ENCODE measurements at regions not wholly inside any gene's neighbourhood (a gene's known extent, or its start where the extent isn't known, plus 50 kb on each side); places are given as distances from the start of the nearest gene placed in this dataset.

GRCh38 chr6:163996491-163996890 lies 582.0 kb downstream of the QKI start:
- Mint-ChIP-seq H3K27me3 (peaks cover 2% of the 10 kb centered on the region), H3K27ac (no peak overlapping the region), H3K4me1 (no peaks in the 10 kb centered on the region), H3K36me3 (no peaks in the 10 kb centered on the region), H3K4me3 (no peak overlapping the region), H3K9me3 (no peaks in the 10 kb centered on the region)

GRCh38 chr6:163994566-163994965 lies 580.0 kb downstream of the QKI start:
- H3K27me3 Mint-ChIP-seq: peaks cover 2% of the 10 kb centered on the region
- no peaks in the 10 kb centered on the region for H3K9me3 Mint-ChIP-seq
- H3K4me3 Mint-ChIP-seq: no peak overlapping the region
- no peaks in the 10 kb centered on the region for H3K4me1 Mint-ChIP-seq
- H3K36me3 Mint-ChIP-seq: no peaks in the 10 kb centered on the region
- no peak overlapping the region for H3K27ac Mint-ChIP-seq

- H3K4me1 Mint-ChIP-seq: no peaks in the 10 kb centered on the region
- H3K4me3 Mint-ChIP-seq: no peak overlapping the region
- H3K27ac Mint-ChIP-seq: no peak overlapping the region
- H3K9me3 Mint-ChIP-seq: no peaks in the 10 kb centered on the region
- H3K36me3 Mint-ChIP-seq: no peaks in the 10 kb centered on the region
- H3K27me3 Mint-ChIP-seq: peaks cover 7% of the 10 kb centered on the region
These were observed 578.2 kb downstream of the QKI start for GRCh38 chr6:163992701-163993100.

- no peak overlapping the region for H3K4me3 Mint-ChIP-seq
These were observed 577.5 kb downstream of the QKI start for GRCh38 chr6:163992056-163992455.

GRCh38 chr6:163991321-163991720 lies 576.8 kb downstream of the QKI start:
- Mint-ChIP-seq H3K4me1 (no peaks in the 10 kb centered on the region), H3K4me3 (no peak overlapping the region), H3K27me3 (peaks cover 4% of the 10 kb centered on the region), H3K36me3 (no peaks in the 10 kb centered on the region), H3K9me3 (no peaks in the 10 kb centered on the region), H3K27ac (no peak overlapping the region)

More at GRCh38 chr6:163992056-163992455, 577.5 kb downstream of the QKI start:
- H3K27ac Mint-ChIP-seq: no peak overlapping the region
- H3K9me3 Mint-ChIP-seq: no peaks in the 10 kb centered on the region
- peaks cover 4% of the 10 kb centered on the region for H3K27me3 Mint-ChIP-seq
- H3K4me1 Mint-ChIP-seq: no peaks in the 10 kb centered on the region
- H3K36me3 Mint-ChIP-seq: no peaks in the 10 kb centered on the region

- H3K36me3 Mint-ChIP-seq: no peaks in the 10 kb centered on the region
- peaks cover 7% of the 10 kb centered on the region for H3K27me3 Mint-ChIP-seq
- H3K9me3 Mint-ChIP-seq: no peaks in the 10 kb centered on the region
- no peak overlapping the region for H3K27ac Mint-ChIP-seq
- peaks cover 6% of the 10 kb centered on the region for H3K4me1 Mint-ChIP-seq
- H3K4me3 Mint-ChIP-seq: no peak overlapping the region
These were observed 571.8 kb downstream of the QKI start for GRCh38 chr6:163986313-163986712.

GRCh38 chr6:163985710-163986109 lies 571.2 kb downstream of the QKI start:
- no peak overlapping the region for H3K4me3 Mint-ChIP-seq
- H3K27me3 Mint-ChIP-seq: peaks cover 10% of the 10 kb centered on the region
- no peak overlapping the region for H3K27ac Mint-ChIP-seq
- H3K4me1 Mint-ChIP-seq: peaks cover 6% of the 10 kb centered on the region
- H3K36me3 Mint-ChIP-seq: no peaks in the 10 kb centered on the region
- no peaks in the 10 kb centered on the region for H3K9me3 Mint-ChIP-seq

- Mint-ChIP-seq H3K4me1 (peaks cover 6% of the 10 kb centered on the region), H3K4me3 (no peak overlapping the region), H3K27ac (no peak overlapping the region), H3K9me3 (no peaks in the 10 kb centered on the region), H3K36me3 (no peaks in the 10 kb centered on the region), H3K27me3 (peaks cover 14% of the 10 kb centered on the region)
These were observed 570.5 kb downstream of the QKI start for GRCh38 chr6:163985040-163985439.

- H3K36me3 Mint-ChIP-seq: no peaks in the 10 kb centered on the region
- H3K27me3 Mint-ChIP-seq: peaks cover 15% of the 10 kb centered on the region
- peaks cover 6% of the 10 kb centered on the region for H3K4me1 Mint-ChIP-seq
- no peaks in the 10 kb centered on the region for H3K9me3 Mint-ChIP-seq
- no peak overlapping the region for H3K4me3 Mint-ChIP-seq
- no peak overlapping the region for H3K27ac Mint-ChIP-seq
These were observed 569.8 kb downstream of the QKI start for GRCh38 chr6:163984124-163984936.

GRCh38 chr6:163983679-163984078 lies 569.2 kb downstream of the QKI start:
- H3K9me3 Mint-ChIP-seq: peaks cover 4% of the 10 kb centered on the region
- no peak overlapping the region for H3K4me3 Mint-ChIP-seq
- H3K4me1 Mint-ChIP-seq: peaks cover 6% of the 10 kb centered on the region
- peaks cover 12% of the 10 kb centered on the region for H3K27me3 Mint-ChIP-seq
- no peaks in the 10 kb centered on the region for H3K36me3 Mint-ChIP-seq
- no peak overlapping the region for H3K27ac Mint-ChIP-seq

GRCh38 chr6:163974322-163974721 lies 559.8 kb downstream of the QKI start:
- no peaks in the 10 kb centered on the region for H3K36me3 Mint-ChIP-seq
- no peak overlapping the region for H3K4me3 Mint-ChIP-seq
- no peaks in the 10 kb centered on the region for H3K4me1 Mint-ChIP-seq
- peaks cover 5% of the 10 kb centered on the region for H3K27me3 Mint-ChIP-seq
- H3K27ac Mint-ChIP-seq: no peak overlapping the region
- H3K9me3 Mint-ChIP-seq: peaks cover 5% of the 10 kb centered on the region

GRCh38 chr6:163971841-163972838 lies 557.6 kb downstream of the QKI start:
- no peaks in the 10 kb centered on the region for H3K36me3 Mint-ChIP-seq
- H3K27me3 Mint-ChIP-seq: peaks cover 4% of the 10 kb centered on the region
- H3K4me3 Mint-ChIP-seq: no peak overlapping the region
- H3K27ac Mint-ChIP-seq: no peak overlapping the region
- H3K4me1 Mint-ChIP-seq: no peaks in the 10 kb centered on the region
- H3K9me3 Mint-ChIP-seq: no peaks in the 10 kb centered on the region

GRCh38 chr6:163970846-163971564 lies 556.5 kb downstream of the QKI start:
- Mint-ChIP-seq H3K27me3 (peaks cover 4% of the 10 kb centered on the region), H3K4me3 (no peak overlapping the region), H3K4me1 (no peaks in the 10 kb centered on the region), H3K9me3 (no peaks in the 10 kb centered on the region), H3K36me3 (no peaks in the 10 kb centered on the region), H3K27ac (no peak overlapping the region)

- H3K36me3 Mint-ChIP-seq: no peaks in the 10 kb centered on the region
- no peak overlapping the region for H3K4me3 Mint-ChIP-seq
- no peaks in the 10 kb centered on the region for H3K4me1 Mint-ChIP-seq
- no peaks in the 10 kb centered on the region for H3K9me3 Mint-ChIP-seq
- peaks cover 2% of the 10 kb centered on the region for H3K27me3 Mint-ChIP-seq
- H3K27ac Mint-ChIP-seq: no peak overlapping the region
These were observed 551.2 kb downstream of the QKI start for GRCh38 chr6:163965426-163966348.
